HG03442 (cell line): ENCODE measurements at regions not wholly inside any gene's neighbourhood (a gene's known extent, or its start where the extent isn't known, plus 50 kb on each side); places are given as distances from the start of the nearest gene placed in this dataset.
A peak's percentile ranks its signal among the peaks of the same experiment; 100 is the strongest.

Experiments used
- ATAC-seq: cut with Tn5 transposase; IDR thresholded peaks from one replicate; pipeline ENCODE4 v1.9.1; 2021; ENCODE audit warnings: mild to moderate bottlenecking, moderate library complexity; ENCODE audit not compliant: unreplicated experiment

GRCh38 chr6:16976385-16977183, 125.3 kb upstream of the STMND1 start:
- ATAC-seq = no peak

DNA sequence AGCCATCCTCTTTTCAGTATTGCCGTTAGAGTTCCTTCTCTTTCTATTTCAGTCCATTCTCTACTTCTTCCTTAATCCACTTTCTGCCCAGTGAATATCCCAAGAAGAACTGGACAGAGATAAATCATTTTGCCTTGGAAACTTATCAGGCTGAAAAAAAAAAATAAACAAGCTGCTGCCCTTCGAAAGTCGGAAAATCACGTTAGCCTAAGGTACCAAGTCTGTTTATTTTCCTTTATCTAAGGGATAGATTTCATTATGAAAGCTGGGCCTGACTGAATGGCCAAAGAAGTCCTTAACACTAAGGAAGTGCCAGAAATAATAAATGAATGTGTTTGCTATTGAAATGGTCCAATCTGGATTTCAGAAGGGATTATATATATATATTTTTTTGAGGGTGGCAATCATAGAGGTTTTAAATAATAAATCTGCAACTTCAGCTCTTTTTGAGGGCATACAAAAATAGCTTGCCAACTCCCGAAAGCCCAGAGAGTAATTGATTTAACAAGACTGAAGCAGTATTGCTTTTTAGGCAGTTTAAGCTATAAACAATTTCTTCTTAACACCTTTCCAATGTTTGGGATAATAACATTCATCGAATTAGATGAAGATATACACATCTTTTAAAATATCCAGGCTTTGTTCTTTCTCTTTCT, 127.0 kb upstream of the STMND1 start:
- ATAC-seq = no peak

- no peak for ATAC-seq
These were observed 127.5 kb upstream of the STMND1 start for GRCh38 chr6:16974387-16974673.

DNA sequence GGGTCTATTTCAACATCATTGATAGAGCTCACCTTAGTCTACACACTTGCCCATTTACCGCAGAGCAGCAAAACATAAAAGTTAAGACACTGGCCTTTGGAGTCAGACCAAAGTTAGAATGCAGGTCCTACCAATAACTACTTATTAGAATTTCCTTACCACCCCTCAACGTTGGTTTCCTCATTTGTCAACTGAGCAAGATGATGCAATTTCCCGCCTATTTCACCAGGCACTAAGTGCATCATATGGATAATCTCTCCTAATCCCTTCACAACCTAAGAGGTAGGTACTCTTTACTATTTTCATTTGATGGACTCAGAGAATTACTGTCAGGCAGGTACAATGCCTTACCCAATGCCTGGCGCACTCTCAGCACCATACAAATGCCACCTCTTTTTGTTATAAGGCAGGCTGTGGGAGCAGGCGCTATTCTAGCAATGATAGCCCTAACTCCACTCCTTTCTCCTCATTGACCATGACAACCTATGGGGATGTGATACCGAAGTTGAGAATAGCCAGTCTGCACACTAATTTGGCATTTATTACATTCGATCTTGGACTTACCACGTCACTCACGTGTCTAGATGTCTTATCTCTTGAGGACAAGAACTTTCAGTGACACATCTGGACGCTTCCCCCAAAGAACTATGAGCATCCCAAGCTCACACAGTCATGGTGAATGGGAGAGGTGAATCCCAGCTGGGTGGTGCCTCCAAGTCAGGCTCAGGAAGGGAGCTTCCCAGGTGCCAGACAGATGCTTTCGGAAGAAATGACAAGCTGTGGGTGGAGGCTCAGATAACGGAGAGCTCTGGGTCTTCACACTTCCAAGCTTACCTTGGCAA, 128.1 kb upstream of the STMND1 start:
- no peak for ATAC-seq

DNA sequence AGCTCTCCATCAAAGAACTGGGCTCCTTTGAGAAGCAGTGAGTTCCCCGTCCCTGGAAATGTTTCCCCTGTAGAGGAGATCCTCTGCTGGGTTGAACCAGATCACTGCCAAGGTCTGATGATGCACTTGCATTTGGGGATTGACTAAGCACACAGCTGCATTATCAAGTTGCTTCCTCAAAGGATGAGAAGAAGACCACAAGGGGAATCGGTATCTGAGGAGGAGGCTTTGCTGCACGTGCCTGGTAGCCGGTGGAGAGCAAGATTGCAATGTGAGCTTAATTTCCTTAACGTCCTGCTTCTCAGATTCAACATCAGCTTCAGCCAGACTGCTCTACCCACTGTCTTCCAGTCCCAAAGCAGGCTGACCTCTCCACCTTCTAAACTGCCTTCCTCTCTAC, 128.8 kb upstream of the STMND1 start:
- no peak for ATAC-seq

DNA sequence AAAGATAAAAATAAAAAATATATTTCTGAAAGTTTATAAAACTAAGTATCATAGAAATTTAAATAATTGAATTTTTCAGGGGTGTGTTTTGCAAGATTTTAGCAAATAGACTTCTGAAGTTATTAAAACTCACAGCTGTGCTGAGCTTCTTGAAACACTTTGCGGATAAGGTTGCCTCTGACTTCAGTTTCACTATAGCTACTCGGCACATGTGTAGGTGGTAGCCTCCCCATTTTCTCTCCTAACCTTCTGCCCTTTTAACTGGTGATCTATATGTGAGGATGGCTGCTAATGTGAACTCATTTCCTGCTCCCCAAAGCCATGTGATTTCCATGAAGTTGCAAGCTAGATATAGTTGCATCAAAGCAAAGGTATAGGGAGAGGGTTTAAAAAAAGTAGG, 129.3 kb upstream of the STMND1 start:
- ATAC-seq = no peak

DNA sequence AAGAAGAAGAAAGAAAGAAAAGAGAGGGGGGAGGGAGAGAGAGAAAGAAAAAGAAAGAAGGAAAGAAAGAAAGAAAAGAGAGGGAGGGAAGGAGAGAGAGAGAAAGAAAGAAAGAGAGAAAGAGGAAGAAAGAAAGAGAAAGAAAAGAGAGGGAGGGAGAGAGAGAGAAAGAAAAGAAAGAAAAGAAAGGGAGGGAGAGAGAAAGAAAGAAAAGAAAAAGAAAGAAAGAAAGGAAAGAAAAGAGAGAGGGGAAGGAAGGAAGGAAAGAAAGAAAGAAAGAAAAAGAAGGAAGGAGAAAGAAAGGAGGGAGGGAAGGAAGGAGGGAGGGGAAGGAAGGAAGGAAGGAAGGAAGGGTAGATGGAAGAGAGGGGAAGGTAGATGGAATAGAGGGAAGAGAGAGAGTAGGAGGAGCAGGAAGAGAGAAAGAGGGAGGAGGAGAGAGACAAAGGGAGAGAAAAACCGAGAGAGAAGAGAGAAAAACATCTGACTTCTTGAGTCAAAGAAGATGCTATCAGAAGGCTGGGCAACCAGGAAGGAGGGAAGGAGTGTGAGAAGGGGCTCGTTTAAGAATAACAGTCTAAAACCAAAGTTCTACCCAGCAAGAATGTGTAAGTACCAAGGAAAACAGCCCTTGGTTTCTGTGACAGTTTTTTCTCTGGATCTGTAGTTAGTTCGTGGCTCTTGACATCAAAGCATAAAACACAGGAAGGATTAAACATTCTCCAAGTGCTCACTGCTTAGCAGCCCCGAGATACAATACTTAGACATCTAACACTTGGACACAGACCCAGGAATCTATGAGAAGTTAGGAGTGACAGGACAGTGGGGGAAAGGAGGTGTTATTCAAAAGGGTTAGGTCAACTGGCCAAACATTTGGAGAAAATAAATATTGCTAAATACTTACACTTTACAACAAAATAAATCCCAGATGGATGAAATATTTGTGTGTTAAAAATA, 131.9 kb upstream of the STMND1 start:
- ATAC-seq = no peak

- no peak for ATAC-seq
These were observed 133.7 kb upstream of the STMND1 start for GRCh38 chr6:16968101-16968500.

DNA sequence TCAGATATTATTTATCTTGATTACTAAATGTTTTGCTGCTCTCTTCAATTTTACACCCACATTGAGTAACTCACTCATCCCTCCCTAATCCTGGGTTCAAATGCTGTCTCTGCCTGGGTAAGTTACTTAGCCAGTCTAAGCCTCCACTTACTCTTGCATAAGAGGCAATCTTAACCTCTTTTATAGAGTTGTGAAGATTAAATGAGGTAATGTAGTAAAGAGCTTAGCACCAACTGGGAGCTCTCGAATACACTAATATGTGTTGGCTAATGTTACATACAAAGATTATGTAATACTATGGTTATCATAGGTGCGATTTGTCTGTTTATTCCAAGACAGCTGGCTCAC, 134.4 kb upstream of the STMND1 start:
- no peak for ATAC-seq

DNA sequence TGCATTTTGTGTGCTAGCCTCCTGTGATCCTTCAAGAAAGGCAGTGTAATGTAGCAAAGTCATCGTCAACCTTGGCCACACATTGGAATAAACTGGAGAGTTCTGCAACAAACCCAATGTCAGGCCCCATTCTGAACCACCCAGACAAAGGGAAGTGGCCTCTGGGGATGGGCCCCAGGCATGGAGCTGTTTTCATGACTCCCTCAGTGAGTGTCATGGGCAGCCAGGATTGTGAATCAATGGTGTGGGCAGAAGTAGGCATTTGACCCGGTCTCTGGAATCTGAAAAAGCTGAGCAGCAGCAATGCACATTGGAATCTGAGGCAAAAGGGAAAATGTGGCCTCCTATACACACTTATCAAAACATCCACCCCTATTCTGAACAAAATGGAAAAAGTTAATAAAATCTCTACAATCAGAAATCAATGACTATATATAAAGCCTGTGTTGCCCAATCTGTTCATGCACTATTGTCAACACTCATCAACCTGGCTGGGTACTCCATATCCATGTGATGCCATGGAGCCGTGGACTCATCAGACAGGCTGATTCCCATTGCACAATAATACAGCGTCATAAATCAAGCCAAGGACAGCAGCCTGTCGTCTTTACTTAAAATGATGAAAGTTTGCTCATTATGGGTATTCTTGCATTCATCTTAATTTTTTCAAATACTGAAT, 134.9 kb upstream of the STMND1 start:
- no peak for ATAC-seq

DNA sequence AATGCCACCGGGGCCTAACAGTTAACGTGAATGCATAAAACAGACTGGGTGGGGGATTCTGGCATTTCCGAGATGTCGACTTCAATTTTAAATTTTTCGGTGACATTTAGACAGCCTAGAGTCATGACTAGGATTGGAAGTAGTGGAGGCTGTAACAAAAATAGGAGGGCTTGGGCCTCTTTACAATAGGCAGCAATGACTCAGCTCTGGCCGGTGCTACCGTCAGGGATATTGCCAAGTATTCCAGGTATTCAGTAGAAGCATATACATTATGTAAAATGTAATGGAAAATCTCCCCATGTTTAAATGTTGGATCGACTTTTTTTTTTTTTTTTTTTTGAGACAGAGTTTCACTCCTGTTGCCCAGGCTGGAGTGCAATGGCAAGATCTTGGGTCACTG, 136.2 kb upstream of the STMND1 start:
- ATAC-seq = no peak

DNA sequence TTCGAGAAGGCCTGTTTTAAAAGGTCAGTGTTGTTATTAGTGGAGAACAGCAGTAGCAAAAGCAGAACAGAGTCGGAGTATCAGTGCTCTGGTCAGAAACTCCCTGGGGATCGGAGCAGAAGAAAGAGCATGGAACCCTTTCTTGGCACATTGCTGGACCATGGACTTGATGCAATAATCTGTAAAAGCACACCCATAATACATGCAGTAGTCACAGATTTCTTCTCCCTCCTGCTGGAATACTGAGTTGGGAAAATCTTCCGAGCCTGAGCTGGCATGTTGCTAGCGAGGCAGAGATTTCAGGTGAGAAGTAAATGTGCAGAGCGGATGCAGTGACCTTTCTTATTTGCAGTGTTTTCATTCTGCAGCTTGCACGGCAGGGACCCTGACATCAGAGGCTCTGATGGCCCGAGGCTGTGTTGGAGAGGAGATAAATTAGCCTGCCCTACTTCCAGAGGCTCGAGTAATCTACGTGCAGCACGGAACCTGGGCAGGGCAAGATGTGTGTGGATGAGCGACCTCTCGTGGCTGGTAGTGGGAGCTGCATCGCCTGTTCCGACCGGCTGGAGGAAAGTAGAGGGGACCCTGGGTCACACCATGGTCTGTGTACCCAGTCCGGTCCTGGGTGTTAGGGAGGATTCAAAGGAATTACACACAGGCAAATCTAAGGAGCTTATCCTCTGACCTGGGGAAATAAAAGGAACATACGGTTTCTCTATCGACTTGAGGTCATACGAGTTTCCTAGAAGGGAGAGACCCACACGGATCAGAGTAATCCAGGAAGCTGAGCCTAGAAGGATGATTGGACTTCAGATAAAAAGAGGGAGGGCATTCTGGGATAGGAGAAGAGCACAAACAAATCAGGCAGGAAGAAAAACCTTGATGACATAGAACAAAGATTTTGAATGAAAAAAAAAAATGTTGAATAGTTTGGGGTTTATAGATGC, 137.0 kb upstream of the STMND1 start:
- peak; percentile 90 for ATAC-seq

GRCh38 chr6:16961577-16961976, 140.3 kb upstream of the STMND1 start:
- ATAC-seq = no peak

DNA sequence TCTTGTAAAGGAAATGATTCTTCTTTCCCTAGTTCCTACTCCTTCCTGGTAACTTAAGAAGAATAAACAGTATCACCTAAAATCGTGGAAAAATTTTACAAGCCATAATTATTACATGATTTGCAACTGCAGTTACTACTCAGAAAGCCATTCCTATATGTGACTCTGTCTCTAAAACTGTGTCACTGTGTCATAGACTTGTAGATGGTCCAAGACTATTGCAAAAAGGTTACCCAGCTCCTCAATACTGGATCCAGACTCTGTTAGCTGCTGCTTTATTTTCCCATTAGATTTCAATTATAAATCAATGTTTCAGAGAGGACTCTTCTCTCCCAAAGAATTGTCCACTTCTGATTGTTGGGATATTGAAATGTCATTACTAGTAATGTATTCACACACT, 142.1 kb upstream of the STMND1 start:
- no peak for ATAC-seq

- no peak for ATAC-seq
These were observed 145.5 kb upstream of the STMND1 start for GRCh38 chr6:16956361-16956760.

DNA sequence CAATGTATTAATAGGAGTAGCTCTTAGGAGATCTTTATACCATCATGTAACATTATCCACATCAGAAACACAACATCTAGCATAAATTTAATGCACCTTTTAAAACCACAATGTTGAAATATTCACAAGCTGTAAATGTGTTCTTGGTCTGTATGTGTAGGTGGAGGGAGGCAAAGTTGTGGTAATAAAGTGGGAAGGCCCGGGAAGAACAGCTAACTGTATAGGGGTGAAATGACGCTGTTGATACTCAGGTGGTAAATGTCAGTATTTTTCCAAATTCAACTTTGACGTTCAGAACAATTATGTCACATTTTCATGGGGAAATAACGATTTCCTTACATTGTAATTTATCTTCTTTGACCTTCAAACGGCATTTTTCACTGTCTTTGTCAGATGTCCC, 146.0 kb upstream of the STMND1 start:
- no peak for ATAC-seq

DNA sequence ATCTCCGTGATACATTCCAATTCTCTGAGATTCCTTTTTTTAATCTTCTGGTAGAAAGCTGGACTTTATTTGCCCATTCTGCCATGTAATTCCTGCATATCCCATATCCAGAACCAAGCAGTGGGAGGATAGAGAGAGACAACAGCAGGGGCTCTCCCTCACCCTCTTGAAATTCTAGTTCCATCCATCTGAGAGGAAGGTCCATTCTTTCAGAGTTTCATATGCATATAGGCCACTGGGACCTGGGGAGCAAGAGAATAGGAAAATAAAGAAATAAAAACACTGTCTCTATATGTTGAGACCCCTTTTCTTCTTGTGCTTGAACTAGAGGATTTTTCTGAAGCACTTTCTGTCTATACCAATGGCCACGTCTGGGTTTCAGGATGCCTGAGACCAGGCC, 147.9 kb upstream of the STMND1 start:
- no peak for ATAC-seq

GRCh38 chr6:16953446-16953845, 148.4 kb upstream of the STMND1 start:
- ATAC-seq = no peak

DNA sequence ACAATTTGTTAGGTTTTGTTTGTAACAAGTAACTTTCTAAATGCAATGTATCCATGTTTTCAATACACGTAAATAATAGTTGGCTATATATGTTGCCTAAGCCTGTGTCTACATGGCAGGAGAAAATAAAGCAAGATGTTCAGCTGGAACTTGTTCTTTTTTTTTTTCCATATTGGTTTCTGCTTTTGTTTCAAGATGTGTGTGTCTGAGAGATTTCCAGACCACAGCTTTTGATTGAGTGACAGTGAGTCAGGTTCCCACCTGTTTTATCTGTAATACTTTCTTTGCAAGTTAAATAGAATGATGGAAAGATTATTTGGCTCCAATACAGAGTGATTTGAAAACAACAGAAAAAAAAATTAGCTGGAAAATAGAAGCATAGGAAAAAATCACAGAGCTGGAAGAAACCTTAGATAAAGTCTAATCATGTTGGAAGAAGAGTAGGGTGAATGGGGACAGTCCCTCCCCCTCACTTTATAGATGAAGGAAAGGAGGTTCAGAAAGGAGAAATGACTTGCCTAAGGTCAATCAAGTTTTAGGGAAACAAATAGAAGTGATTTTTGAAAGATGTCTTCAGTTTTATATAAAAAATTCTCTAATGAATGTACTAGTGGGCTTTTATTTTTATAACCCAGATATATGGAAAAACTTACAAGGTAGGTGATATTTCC, 150.9 kb upstream of the STMND1 start:
- ATAC-seq = no peak
